ENCODE measurements at regions not wholly inside any gene's neighbourhood (a gene's known extent, or its start where the extent isn't known, plus 50 kb on each side); places are given as distances from the start of the nearest gene placed in this dataset.

DNA sequence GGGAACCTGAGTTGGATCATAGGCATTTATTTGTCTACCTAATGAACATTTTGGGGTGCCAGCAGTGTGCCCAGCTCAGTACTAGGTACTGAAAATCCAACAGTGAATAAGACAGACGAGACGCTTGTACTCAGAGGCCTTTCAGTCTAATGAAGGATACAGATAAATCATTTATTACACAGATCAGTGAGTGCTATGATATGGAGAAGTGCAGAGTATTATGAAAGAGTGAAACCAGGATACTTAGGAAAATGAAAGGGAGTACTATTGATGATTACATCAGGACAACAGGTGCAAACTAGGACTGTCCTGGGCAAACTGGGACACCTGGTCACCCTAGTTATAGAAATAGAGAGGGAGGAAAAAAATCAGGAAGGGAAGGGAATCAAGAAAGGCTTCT is 207.5 kb upstream of the NCAM1 start:
- Histone ChIP-seq H3K27me3 (no peaks in the 10 kb centered on the region), H3K4me1 (ENCODE audit: insufficient read depth) (peaks cover 3% of the 10 kb centered on the region), H3K9me3 (no peaks in the 10 kb centered on the region), H3K27ac (no peak overlapping the region), H3K4me3 (no peak overlapping the region), H3K36me3 (no peaks in the 10 kb centered on the region)
- WGBS, 3 donors, result 93 to 99% (median 96%) methylated on average over 2 of the region's 2 CpGs
- TF ChIP-seq, protein P1, sequence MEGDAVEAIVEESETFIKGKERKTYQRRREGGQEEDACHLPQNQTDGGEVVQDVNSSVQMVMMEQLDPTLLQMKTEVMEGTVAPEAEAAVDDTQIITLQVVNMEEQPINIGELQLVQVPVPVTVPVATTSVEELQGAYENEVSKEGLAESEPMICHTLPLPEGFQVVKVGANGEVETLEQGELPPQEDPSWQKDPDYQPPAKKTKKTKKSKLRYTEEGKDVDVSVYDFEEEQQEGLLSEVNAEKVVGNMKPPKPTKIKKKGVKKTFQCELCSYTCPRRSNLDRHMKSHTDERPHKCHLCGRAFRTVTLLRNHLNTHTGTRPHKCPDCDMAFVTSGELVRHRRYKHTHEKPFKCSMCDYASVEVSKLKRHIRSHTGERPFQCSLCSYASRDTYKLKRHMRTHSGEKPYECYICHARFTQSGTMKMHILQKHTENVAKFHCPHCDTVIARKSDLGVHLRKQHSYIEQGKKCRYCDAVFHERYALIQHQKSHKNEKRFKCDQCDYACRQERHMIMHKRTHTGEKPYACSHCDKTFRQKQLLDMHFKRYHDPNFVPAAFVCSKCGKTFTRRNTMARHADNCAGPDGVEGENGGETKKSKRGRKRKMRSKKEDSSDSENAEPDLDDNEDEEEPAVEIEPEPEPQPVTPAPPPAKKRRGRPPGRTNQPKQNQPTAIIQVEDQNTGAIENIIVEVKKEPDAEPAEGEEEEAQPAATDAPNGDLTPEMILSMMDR (IDR thresholded peaks at IDR 0.05), result no peak
- TF ChIP-seq POLR2A (IDR thresholded peaks at IDR 0.05) (no peak), EP300 (IDR thresholded peaks at IDR 0.05) (no peak)
- intact Hi-C loops (cut with DNase I), result no loop called here
- no peak for DNase-seq

DNA sequence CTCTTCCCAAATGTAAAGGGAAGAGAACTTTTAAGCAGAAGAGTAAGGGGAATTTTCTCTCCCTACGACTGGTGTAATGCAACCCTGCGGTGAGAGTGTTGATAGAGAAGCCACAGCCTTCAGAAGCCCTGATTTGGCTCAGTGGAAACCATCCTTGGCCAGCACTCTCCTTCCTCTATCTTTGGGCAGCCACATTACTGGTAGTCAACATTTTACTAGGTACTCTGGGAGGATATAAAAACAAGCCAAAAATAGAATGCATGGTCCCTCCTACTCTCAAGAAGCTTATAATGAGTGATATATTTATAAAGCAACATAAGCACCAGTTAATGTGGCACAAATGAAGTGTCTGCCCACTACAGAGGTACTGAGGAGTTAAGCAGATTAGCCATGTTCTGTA is 201.8 kb upstream of the NCAM1 start:
- intact Hi-C loops (cut with DNase I), result no loop called here
- H3K27ac ChIP-seq, result no peak overlapping the region
- TF ChIP-seq POLR2A (IDR thresholded peaks at IDR 0.05) (no peak), EP300 (IDR thresholded peaks at IDR 0.05) (no peak)
- TF ChIP-seq, protein P1 (IDR thresholded peaks at IDR 0.05), result no peak

DNA sequence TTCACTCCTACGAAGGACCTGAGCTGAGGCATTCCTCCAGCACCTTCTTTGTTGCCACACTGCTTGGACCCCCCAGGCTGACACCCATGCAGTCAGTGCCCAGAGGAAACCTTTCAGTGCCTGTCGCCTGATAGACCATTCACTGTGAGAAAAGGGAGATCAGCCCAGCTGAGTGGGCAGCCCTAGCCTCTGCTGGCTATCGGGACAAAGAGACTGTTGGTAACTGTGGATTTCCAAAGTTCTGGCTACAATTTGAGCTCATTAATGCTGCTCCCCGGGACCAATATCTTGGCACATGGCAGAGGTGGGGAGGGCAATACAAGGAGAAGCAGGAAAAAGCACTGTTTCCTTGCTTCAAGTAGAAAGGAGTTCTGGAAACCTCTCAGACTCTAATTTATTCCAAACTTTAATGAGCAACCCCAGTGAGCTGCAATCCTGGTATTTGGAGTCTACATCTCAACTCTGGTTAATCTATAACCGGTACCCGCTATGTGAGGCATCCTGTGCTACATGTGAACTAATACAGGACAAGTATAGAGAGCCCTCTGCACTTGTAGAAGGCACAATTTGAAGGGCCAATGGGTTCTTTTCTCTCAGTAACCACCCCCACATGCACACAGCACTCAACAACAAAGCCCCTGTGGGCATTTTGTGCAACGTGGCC is 200.7 kb upstream of the NCAM1 start:
- intact Hi-C loops (cut with DNase I), result no loop called here
- H3K27ac ChIP-seq, result no peak overlapping the region
- no peak overlapping the region for H3K4me3 ChIP-seq
- no peaks in the 10 kb centered on the region for H3K9me3 ChIP-seq
- TF ChIP-seq EP300 (IDR thresholded peaks at IDR 0.05) (no peak), POLR2A (IDR thresholded peaks at IDR 0.05) (no peak)
- TF ChIP-seq, protein P1 (IDR thresholded peaks at IDR 0.05), result no peak
- DNase-seq, result no peak
- H3K4me1 ChIP-seq (ENCODE audit: insufficient read depth), result no peaks in the 10 kb centered on the region
- no peaks in the 10 kb centered on the region for H3K36me3 ChIP-seq
- 86 to 90% (median 87%) methylated on average over 7 of the region's 7 CpGs for WGBS, 3 donors
- H3K27me3 ChIP-seq, result no peaks in the 10 kb centered on the region

More for the DNA sequence above, 201.8 kb upstream of the NCAM1 start:
- DNase-seq, result no peak
- no peaks in the 10 kb centered on the region for H3K27me3 ChIP-seq
- no peaks in the 10 kb centered on the region for H3K4me1 ChIP-seq (ENCODE audit: insufficient read depth)
- no peak overlapping the region for H3K4me3 ChIP-seq
- WGBS, 3 donors, result 40 to 78% (median 62%) methylated on average over 2 of the region's 2 CpGs
- no peaks in the 10 kb centered on the region for H3K9me3 ChIP-seq
- H3K36me3 ChIP-seq, result no peaks in the 10 kb centered on the region

DNA sequence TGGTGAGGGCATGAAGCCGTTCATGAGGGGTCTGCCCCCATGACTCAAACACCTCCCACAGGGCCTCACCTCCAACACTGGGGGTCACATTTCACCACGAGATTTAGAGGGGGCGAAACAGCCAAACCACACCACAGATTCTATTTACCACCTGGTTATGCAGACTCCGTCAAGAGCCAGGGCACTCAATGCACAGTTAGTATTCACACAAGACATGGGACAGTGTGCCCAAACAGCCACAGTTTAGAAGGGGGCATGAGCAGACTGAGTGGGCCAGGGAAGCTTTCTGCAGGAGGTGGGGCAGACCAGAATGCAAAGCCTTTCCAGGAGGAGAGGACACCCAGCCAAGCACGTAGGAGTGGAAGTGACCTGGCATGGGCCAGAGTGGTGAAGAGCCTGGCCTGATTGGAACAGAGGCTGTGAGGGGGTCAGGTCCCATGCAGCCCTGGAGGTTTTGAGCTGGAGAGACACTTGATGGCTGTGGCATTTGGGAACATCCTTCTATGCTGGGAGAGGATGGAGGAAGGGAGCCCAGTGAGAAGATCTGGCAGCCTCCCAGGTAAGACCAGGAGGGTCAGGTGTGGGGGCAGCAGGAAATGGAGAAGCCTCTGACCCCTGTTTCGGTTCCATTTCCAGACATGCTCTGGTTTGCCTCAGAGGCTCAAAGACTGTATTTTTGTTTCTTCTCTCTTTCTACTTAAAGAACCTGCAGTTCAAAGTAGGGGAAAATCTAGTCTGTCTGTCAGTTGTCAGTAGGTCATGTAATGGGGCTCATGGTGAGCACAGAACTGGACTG is 199.1 kb upstream of the NCAM1 start:
- WGBS, 3 donors, result 62 to 68% (median 63%) methylated on average over 6 of the region's 6 CpGs
- Histone ChIP-seq H3K27me3 (no peaks in the 10 kb centered on the region), H3K9me3 (no peaks in the 10 kb centered on the region), H3K27ac (no peak overlapping the region), H3K4me1 (ENCODE audit: insufficient read depth) (no peaks in the 10 kb centered on the region), H3K4me3 (no peak overlapping the region), H3K36me3 (no peaks in the 10 kb centered on the region)
- no peak for DNase-seq
- TF ChIP-seq EP300 (IDR thresholded peaks at IDR 0.05), result no peak
- no peak for TF ChIP-seq POLR2A (IDR thresholded peaks at IDR 0.05)
- TF ChIP-seq, protein P1 (IDR thresholded peaks at IDR 0.05), result no peak
- intact Hi-C loops (cut with DNase I), result no loop called here

All from ovary (tissue), 7 donors.